ENCODE measurements at regions not wholly inside any gene's neighbourhood (a gene's known extent, or its start where the extent isn't known, plus 50 kb on each side); places are given as distances from the start of the nearest gene placed in this dataset.

DNA sequence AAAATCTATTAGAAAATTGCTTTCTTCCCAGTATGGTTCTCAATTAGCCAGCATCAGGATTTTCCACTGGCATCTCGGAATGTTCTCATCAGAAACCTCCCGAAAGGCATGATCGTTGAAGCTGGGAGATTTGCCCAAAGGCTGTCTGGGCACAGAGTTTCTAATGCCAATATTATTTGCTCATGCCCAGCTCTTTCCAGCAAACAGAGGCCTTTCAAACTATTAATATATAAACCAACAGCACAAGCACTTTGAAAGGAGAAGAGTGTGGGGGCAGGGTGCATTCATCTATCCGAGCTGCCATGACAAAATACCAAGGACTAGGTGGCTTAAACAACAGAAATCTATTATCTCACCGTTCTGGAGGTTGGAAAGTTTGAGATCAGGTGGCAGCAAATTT is 88.3 kb upstream of the MSX1 start:
- DNase-seq = no peak

DNA sequence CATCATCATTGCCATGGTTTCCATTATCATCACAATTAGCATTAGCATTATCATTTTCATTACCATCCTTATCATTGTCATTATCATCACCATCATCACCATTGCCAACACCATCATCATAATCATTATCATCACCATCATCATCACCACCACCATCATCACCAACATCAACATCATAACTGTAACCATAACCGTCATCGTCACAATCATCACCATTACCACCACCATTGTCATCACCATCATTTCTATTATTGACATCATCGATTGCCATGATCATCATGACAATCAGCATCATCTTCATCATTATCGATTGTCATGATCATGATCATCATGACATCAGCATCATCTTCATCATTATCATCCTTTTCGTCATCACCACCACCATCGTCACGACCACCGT is 88.9 kb upstream of the MSX1 start:
- no peak for DNase-seq

DNA sequence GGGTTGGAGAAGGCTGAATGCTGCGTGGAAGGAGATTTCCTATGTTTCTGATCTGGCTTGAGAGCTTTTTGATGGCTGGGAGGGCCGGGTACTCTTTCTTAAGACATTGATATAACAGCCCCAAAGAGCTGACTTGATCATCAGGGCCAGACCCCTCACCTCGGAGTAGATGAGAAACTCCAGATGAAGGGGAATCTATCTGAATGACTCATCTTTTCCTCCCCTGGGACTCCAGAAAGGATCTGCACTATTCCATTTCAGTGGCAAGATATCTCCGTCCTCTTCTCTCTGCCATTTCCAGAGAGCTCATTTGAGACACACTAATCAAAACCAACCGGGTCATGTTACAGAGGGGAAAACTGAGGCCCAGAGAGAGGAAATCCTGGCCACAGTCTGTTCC is 92.9 kb upstream of the MSX1 start:
- no peak for DNase-seq

DNA sequence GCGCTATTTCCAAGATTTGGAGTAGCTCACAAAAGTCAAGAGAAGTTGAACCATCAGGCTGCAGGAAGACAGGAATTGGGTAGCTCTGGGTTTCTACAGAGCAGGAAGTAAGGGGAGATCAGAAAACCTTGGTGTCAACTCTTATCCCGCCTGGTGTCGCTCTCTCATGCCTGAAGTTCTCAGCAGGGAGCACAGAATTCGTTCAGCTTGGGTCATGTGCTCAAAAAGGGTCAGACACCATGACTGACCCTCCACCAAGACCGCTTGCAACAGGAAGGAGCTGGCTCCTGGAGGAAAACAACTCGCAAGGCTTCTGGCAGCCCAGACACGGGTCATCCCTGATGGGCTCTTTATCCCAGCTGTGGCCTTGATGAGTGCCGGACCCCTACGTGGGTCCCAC is 93.7 kb upstream of the MSX1 start:
- DNase-seq = no peak

DNA sequence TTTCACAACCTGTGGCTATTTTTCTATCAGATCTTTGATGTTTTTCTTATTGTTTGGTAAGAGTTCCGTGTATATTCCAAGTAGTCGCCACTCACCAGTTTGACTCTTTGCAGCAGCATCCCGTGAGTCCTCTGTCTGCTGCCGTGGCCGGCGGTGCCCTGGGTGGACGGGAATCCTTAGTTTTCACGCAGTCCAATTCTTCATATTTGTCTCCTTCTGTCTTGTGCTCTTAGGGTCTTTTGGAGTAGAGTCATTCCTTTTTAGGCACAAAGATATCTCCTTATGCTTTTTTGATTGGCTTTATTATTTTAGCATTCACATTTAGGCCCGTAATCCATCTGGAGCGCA is 94.9 kb upstream of the MSX1 start:
- no peak for DNase-seq

DNA sequence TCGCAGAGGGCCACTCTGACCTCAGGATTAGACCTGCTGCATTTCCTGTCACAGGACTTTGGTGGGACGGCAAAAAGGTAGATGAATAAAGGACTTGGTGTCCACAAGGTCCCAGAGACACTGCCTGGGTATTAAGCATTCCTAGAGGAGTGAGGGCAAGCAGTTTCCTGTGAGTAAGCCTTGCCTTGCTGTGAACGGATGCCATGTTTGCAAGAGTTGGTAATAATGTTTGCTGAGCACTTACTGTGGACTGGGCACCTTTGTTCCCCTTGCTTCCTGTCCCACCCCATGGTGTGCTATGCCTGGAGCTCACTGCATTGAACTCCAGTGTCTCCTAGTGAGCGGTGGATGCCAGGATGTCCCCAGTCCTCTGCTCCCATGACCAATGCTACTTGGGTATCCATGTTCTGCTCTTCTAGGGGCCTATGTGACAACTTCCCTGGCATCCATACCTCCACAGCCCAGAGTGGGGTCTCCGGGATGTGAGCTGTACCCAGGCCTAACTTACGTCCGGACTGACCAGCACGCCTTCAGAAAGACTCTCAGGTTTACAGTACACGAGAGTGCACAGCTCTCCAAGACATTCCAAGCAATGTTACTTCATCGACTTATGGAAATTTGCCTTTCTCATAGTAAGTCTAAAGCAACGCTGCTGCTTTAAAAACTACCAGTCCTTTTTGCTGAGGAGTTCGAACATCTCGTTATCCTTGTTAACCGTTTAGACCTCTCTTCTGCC is 95.5 kb upstream of the MSX1 start:
- DNase-seq = no peak

DNA sequence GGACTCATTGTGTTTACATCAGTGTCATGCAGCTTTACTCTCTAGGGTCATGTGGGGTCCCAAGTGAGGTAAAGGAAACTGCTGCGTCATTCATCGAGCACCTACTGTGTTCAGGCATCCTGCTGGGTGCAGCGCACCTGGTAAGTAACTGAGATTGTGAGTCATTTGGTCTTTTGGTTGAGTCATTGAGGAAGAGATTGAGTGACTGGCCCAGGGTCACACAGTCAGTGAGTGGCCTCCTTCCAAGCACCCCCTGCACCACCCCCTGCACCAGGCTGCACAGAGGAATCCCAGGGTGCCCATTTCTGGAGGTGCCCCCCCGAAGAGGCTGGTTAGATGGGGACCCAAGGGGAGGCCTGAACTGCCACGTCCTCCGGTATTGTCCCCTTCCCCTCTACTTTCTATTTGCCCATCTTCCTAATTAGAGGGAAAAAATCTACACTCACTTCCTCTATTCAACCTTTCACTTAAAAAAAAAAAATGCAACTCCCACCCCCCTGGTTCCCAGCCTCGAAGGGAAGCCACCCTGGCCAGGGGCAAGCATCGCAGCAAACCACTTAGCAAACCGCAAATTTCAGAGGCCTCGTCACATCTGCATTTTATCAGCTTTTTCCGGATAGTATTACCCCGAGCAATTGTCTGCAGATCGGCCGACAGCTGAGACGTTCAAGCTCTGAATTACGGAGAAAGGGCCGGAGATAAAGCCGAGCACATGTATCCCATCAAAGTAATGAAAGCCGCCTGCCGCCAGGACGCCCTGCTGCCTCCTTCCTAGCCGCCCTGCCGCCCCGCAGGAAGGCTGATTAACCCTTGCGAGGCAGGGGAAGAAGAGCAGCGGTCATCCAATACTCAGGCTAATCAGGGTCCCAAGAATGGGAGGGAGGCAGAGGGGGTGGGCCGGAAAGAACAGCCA is 96.3 kb upstream of the MSX1 start:
- DNase-seq = peak; percentile 57

DNA sequence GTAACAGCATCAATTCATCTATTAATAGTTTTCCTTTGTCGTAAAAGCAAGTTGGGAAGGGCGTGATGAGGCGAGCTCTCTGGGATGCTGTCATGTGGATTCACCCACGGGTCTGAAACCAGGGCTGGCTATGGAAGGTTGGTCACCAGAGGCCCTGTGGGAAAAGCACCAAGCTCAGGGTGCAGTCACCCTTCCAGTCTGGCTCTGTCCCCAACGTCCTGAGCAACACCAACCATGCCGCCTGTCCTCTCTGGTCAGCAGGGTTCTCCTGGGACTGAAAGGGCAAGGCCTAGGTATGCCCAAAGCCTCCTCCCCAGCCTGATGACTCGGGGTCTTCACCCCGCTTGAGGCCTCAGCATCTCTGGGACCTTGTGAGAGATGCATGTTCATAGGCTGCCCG is 97.2 kb upstream of the MSX1 start:
- DNase-seq = no peak

DNA sequence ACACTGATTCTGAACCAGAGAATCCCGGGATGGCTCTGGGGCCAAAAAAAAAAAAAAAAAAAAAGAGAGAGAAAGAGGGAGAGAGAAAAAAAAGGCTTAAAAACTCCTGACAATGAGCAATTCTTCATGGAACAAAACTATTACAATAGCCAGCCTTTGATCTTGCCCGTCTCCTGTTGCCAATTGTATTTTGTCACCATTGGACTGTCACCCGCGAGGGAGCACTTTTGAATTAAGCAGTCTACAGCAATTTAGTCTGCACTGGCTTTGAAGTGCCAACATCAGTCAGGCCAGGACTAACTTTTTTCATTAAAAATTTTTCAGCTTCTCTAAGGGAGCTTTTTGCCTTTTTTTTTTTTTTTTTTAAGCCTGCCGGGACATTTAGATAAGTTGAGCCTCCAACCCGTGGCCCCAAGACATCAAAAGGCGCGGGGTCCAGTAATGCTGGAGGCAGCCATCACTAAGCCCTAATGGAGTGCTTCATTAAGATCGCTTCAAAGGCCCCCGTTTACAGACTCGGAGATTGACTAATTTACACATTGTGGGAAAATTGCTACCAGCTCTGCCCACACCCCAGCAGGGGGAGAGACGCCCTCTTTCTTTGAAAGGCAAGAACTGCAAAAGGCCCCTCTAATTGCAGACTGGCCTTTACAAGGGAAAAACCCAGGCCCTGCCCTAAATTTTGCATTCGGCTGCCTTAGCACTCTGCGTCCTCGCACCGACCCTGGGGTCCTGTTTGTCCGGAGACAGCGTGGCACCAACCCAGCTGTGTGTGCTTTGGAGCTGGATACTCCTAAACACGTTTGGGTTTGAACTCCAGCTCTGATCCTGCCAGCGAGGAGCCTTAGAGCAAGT is 98.1 kb upstream of the MSX1 start:
- DNase-seq = no peak

DNA sequence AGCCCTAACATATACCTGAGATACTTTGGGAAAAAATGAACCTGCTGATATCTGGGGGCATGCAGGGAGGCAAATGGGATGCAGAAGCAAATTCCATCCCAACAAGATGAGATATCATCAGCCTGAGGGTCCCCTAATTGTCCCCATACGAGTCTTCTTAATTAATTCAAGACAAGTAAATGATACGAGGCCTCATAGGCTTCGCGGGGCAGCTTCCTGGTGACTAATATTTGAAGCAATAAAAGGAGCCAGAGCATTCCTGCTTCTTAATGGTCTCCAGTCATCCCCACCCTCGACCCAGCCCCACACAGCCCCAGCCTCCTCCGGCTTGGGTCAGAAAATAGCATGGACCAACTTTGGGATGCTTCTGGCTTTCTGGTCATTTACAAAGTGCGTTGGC is 99.6 kb upstream of the MSX1 start:
- DNase-seq = no peak

DNA sequence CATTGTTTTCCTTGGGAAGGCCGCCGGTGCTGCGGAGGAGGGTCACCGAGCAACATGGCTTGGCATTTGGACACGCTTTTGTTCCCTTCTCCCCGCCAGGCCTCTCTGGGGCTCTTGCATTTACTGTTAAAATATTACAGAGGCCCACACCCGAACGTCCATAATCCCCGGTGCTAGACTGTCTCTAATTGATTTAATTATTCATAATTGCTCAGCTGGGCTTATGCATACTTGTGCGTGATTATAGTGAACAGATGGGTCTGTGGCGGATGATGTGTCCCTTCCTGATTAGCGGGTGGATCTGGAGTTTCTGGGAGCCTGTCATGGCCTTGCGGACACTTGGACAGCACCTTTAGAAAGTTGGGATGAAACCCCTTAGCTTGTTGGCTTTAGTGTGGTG is 100.2 kb upstream of the MSX1 start:
- DNase-seq = no peak

DNA sequence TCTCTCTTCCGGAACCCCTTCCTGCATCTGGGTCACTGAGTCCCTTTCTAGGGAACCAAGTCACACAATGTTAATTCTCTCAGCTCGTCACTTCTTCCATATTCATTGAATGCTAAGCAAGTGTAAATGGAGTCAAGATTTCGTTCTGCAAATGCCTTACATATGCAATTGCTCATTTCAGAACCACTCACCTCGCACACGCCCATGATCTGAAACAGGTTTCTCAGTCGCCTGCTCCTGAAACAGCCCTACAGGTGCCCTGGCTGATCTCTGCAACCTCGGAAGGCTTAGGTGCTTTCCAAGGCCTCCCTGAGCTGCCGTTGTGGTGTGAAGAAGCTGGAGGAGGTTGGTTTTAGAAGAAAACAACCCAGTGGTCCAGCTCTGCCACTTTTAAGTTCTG is 100.8 kb upstream of the MSX1 start:
- no peak for DNase-seq

DNA sequence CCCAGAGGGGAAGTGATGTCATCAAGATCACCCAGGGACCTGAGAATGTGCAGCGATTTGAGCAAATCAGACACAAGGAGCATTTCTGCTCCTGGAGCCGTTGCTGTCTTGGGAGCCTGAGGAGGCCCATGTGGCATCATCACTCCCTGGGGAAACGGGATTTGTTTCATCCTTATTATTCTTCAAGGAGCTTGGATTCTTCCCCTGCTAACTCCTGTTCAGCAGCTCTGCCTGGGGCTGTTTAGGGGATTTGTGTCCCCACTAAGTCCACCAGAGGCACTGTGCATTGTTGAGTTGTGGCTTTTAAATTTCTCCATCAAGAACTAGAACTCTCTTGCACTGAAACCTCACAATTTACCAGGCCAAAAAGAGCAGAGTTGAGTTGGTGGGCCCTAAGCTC is 104.2 kb upstream of the MSX1 start:
- DNase-seq = no peak

DNA sequence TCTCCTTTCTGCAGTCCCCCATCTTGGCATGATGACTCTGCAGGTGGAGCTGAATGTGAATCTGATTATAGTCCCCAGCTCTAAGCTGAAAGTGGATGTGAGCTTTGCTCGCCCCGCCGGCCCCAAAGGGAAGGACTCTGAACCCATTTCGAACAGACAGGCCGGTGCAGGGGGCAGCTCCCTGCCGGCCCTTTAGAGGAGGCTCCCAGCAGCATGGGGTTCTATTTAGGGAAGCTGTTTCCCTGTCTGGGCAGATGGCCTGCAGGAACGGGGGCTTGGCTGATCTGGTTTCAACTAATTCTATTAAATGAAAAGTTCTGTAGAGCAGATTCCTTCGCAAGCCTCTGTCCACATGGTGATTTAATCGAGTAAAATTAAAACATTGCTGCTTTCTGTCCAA is 104.8 kb upstream of the MSX1 start:
- no peak for DNase-seq

DNA sequence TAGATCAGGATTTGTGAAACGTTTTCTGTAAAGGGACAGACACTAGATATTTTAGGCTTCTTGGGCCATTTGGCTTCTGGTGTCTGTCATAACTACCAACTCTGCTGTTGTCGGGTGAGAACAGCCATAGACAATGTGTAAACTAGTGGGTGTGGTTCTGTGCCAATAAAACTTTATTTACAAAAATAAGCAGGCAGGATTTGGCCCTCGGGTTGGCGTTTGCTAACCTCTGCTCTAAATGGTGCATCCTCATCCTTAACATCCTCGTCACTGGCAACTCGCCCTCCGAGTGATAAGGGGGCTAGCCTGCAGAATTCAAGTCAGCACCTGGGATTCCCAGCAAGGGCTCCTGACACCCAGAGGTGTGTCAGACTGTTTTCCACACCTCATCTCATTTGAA is 105.8 kb upstream of the MSX1 start:
- no peak for DNase-seq

DNA sequence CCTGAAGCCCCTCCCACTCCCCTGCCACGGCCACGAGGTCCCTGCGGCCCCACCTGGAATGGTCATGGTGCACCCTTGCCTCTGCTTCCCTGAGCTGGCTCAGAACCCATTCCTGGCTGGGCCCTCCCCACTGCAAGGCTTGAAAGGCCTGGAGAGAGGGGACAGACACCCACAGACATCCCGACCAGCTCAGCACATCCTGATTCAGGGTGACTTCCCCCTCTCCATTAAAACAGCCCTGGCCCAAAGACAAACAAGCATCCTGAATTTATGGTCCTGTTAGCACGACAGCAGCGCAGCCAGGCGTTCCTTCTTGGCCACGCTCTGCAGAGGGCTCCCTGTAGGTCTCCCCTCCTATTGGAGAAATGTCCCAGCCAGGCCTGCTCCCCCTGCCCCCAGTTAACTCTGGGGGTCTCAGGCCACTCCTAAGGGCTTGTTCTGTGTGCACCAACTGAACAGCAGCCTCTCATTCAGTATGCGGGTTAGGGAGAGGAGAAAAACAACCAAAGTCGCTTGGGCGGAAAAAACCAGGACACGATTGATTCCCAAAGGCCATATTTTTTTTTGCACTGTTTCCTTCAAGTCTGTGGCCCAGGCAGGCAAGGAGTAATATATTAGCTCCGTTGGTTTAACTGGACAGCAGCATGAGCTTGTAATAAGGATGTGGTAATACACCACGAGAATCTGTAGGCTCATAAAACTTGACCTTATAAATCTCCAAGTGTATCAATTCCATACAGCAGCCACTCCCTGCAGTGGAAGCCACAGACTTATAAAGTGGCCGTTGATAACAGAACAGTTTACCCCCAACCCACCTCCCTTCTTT is 106.7 kb upstream of the MSX1 start:
- no peak for DNase-seq

DNA sequence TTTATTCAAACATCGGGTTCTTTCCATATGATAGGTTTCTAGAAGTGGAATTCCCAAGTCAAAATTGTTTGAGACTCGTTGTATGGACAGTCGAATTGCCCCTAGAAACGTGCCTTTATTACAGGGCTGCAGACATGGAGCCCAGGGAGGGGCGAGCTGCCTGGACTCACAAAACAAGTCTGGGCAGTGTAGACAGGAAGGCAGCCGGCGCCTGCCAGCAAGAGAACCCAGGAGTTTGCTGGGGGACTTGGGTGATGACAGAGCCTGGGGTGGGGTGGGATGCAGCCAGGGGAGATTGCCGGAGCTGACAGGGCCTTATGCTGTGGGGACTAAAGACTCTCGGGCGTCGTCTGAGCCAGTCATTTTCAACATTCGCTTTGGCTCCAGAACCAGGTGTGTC is 107.4 kb upstream of the MSX1 start:
- no peak for DNase-seq

DNA sequence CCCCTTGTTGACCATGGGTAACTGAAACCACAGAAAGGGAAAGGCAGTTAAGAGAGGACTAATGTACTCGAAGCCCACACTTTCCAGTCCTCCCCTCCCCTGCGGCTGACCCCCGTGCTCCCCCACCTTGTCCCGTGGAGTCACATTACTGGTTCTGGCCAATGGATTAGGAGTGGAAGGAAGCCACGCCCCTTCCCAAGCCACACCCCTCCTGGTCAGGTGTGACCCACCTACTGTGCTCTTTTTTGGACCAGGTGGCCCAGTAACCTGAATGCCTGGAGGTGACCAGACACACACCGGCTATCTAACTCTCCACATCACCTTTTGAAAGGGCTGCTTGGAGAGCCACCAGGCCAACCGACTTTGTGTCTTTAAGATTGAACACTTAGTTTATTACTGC is 109.3 kb upstream of the MSX1 start:
- DNase-seq = no peak

DNA sequence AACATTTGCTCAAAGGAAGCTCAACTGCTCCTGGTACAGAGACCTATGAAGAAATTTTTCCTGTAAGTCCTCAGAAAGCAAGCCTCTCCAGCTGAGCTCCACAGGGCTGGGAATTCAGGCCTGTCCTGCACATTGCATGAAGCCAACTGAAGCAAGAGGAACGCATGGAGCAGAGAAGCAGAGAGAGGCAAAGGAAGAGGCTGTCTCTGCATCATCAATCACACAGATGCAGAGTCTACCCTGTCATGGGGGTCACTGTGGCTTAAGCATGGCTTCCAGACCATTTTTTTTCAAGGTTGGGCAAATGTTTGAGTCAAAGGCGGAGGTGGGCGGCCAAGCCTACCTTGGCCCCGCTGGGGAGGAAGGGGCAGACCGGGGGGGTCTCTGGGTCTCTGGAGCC is 110.3 kb upstream of the MSX1 start:
- DNase-seq = no peak

DNA sequence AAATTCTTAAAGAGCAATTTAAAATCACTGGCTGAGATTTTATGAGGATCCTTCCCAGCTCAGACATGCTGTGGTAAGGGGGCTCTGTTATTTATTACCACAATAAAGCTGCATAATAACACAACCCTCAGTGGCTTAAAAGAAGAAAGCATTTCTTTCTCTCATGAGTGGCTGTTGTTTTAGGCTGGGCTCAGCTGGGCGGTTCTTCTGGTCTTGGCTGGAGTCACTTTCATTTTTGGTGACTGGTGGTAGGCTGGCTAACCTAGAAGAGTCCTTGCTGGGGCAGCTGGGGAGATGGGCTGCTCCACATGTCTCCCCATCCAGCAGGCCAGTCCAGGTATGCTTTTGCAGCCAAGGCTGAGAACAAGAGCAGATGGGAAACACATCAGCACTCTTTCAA is 113.0 kb upstream of the MSX1 start:
- no peak for DNase-seq

DNA sequence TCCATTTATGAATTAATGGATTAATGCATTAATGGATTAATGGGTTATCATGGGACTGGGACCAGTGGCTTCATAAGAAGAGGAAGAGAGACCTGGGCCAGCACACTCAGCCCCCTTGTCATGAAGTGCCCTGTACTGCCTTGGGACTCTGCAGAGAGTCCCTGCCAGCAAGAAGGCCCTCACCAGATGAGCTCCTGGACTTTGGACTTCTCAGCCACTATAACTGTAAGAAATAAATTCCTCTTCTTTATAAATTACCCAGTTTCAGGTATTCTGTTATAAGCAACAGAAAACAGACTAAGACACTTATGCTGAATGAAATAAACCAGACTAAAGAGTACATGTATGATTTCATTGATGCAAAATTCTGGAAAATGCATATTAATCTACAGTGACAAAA is 119.4 kb upstream of the MSX1 start:
- DNase-seq = no peak

DNA sequence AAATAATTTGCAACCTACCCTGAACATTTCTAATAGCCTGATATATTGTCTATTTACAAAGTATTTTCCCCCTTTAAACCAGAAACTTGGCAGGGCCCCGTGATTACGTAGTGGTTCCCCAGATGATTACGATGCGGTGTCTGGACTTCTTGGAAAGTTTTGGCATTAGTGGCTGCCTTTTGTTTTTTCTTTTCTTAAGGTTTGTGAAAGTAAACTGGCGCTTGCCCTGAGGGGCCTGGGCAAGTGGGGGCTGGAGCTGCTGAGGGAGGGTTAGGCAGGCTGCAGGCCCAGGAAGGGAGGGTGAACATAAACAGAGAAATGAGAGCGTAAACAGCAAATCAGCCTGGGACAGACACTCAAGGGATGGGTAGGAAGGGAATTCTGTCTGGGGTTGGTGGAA is 123.6 kb upstream of the MSX1 start:
- DNase-seq = no peak
